Stromal cell of bone marrow (primary cell): ENCODE measurements at regions not wholly inside any gene's neighbourhood (a gene's known extent, or its start where the extent isn't known, plus 50 kb on each side); places are given as distances from the start of the nearest gene placed in this dataset.

Experiments used
- DNase-seq: peaks from one replicate; pipeline ENCODE4 v3.0.0-alpha.2; 2012; ENCODE audit warnings: low read depth

DNA sequence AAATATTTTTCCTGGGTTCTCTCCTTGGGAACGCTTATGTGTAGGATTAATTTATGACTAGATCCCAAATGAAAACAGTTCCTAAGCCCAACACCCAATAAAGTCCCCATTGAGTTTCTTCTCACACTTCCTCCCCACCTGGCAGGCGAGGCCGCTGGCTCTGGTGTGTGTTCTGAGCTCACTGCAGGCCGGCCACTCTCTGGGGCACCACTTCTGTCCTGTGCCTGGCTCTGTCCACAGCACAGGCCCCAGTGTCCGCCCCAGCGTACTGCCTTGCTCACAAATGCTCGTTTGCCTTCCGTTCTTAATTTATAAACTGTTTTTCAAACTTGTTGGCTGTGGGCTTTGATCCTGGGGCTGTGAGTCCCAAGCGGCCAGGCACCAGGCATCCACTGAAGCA is 90.6 kb downstream of the TLR5 start:
- DNase-seq = no peak

DNA sequence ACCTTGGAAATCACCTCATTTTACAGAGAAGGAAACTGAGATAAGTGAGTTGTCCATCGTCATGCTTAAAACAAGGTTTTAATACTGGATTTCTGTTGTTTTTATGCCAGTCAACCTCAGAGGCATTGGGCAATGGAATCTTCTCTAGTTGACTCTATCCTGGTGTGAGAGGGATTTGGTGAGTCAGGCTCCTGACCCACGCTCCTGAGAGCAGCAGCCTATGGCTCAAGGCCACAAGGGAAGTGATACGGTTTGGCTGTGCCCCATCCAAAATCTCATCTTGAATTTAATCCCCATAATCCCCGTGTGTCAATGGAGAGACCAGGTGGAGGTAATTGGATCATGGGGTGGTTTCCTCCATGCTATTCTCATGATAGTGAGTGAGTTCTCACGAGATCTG is 90.1 kb downstream of the TLR5 start:
- peak; percentile 28 for DNase-seq

DNA sequence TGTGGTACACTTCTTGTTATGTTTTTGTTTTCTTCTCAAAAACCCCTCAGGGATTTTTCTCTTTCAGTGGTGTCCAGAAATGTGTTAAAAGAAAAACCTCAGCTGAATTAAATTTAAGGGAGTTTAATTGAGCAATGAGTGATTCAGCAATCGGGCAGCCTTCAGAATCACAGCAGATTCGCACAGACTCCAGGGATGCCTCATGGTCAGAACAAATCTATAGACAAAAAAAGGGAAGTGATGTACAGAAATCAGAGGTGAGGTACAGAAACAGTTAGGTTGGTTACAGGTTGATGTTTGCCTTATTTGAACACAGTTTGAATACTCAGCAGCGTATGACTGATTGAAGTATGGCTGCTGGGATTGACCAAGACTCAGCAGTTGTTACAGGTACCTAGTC is 86.2 kb downstream of the TLR5 start:
- DNase-seq = no peak

DNA sequence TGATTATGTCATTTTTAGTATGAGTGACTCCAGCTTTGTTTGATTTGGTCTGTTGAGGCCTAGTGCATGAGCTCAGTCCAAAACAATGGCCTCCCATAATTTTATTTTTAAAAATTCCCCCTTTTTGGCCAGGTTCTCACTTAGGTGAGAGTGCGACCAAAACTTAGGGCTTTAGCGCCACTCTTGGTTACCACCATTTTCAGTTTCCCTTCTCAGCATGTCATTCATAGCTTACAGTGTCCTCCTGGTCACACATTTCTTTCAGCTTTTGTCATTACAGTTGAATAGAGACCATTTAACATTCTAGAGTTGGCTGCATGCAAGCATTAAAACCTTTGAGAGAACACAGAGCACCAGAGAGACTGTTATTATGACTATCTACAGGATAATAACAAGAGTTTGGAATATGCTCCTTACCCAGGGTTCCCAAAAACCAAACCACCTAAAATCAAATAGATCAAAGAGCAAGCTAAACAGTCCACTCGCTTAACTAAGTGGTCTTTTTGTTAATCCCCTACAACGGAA is 85.4 kb downstream of the TLR5 start:
- no peak for DNase-seq
